Astrocyte (in vitro differentiated cells and primary cell): ENCODE measurements at regions not wholly inside any gene's neighbourhood (a gene's known extent, or its start where the extent isn't known, plus 50 kb on each side); places are given as distances from the start of the nearest gene placed in this dataset.

Source experiments
- DNase-seq: peaks from one replicate; pipeline ENCODE4 v3.0.0-alpha.2; 2010; ENCODE audit warnings: low read depth
- FAIRE-seq: peaks from 2 replicates; lab custom pipeline; 2011; peaks lifted over from hg19 to GRCh38; lab: Jason Lieb, UNC
- H2AFZ ChIP-seq: 2 replicates; pipeline ENCODE4 v1.6.0; 2012; ENCODE audit warnings: low read depth, low read length, inconsistent platforms
- H3K27ac ChIP-seq: 2 replicates; pipeline ENCODE4 v1.5.1; 2011; ENCODE audit warnings: low read depth, low read length, inconsistent platforms
- H3K27me3 ChIP-seq: 2 replicates; pipeline ENCODE4 v1.6.0; 2011; ENCODE audit warnings: low read length, inconsistent platforms; ENCODE audit not compliant: insufficient read depth
- H3K36me3 ChIP-seq: 2 replicates; pipeline ENCODE4 v1.5.1; 2011; ENCODE audit warnings: low read length, inconsistent platforms; ENCODE audit not compliant: insufficient read depth
- H3K4me1 ChIP-seq: 2 replicates; pipeline ENCODE4 v1.5.1; 2011; ENCODE audit warnings: low read length, inconsistent platforms; ENCODE audit not compliant: insufficient read depth
- H3K4me2 ChIP-seq: 2 replicates; pipeline ENCODE4 v1.6.0; 2012; ENCODE audit warnings: low read length, inconsistent platforms
- H3K4me3 ChIP-seq: 2 replicates; pipeline ENCODE4 v1.5.1; 2011; ENCODE audit warnings: low read depth, mild to moderate bottlenecking, low read length, inconsistent platforms; ENCODE audit not compliant: insufficient read depth
- H3K79me2 ChIP-seq: 2 replicates; pipeline ENCODE4 v1.6.0; 2012; ENCODE audit warnings: mild to moderate bottlenecking, low read length, inconsistent platforms; ENCODE audit not compliant: insufficient read depth
- H3K9ac ChIP-seq: 2 replicates; pipeline ENCODE4 v1.6.0; 2012; ENCODE audit warnings: mild to moderate bottlenecking, low read length, inconsistent platforms
- H3K9me3 ChIP-seq: 2 replicates; pipeline ENCODE4 v1.5.1; 2012; ENCODE audit warnings: low read depth, mild to moderate bottlenecking, low read length, inconsistent platforms; ENCODE audit not compliant: insufficient read depth
- H4K20me1 ChIP-seq: 2 replicates; pipeline ENCODE4 v1.6.0; 2012; ENCODE audit warnings: low read length, inconsistent platforms; ENCODE audit not compliant: insufficient read depth
- H3K27ac Mint-ChIP-seq: one replicate; pipeline ENCODE4 v1.8.0; 2021; ENCODE audit warnings: mild to moderate bottlenecking, mixed read lengths; ENCODE audit not compliant: unreplicated experiment
- H3K27me3 Mint-ChIP-seq: one replicate; pipeline ENCODE4 v1.8.0; 2021; ENCODE audit warnings: low read depth, mixed read lengths; ENCODE audit not compliant: unreplicated experiment
- H3K36me3 Mint-ChIP-seq: one replicate; pipeline ENCODE4 v1.8.0; 2021; ENCODE audit warnings: low read depth, mixed read lengths; ENCODE audit not compliant: unreplicated experiment
- H3K4me1 Mint-ChIP-seq: one replicate; pipeline ENCODE4 v1.8.0; 2021; ENCODE audit warnings: low read depth, mixed read lengths; ENCODE audit not compliant: unreplicated experiment
- H3K4me3 Mint-ChIP-seq: one replicate; pipeline ENCODE4 v1.8.0; 2021; ENCODE audit warnings: mild to moderate bottlenecking, moderate library complexity, mixed read lengths; ENCODE audit not compliant: unreplicated experiment
- H3K9me3 Mint-ChIP-seq: one replicate; pipeline ENCODE4 v1.8.0; 2021; ENCODE audit warnings: mild to moderate bottlenecking, mixed read lengths; ENCODE audit not compliant: unreplicated experiment
- CTCF ChIP-seq: IDR thresholded peaks from 2 replicates; pipeline ENCODE4 v1.5.1; 2011; ENCODE audit warnings: low read depth, mild to moderate bottlenecking, inconsistent platforms, low read length, moderate library complexity; ENCODE audit not compliant: insufficient read depth
- EZH2 ChIP-seq: IDR thresholded peaks from 2 replicates; pipeline ENCODE4 v1.6.1; 2012; ENCODE audit warnings: mild to moderate bottlenecking, low read length, inconsistent platforms; ENCODE audit not compliant: insufficient read depth

GRCh38 chr2:48183991-48184390 lies 130.5 kb upstream of the FOXN2 start:
- no peaks in the 10 kb centered on the region for H3K4me1 ChIP-seq
- Mint-ChIP-seq H3K36me3 (peaks cover 2% of the 10 kb centered on the region), H3K9me3 (no peaks in the 10 kb centered on the region), H3K27me3 (no peaks in the 10 kb centered on the region), H3K4me3 (no peak overlapping the region), H3K4me1 (no peaks in the 10 kb centered on the region), H3K27ac (no peak overlapping the region)
- no peaks in the 10 kb centered on the region for H3K79me2 ChIP-seq
- no peak overlapping the region for H2AFZ ChIP-seq
- no peak overlapping the region for H3K9ac ChIP-seq
- H3K27me3 ChIP-seq, result no peaks in the 10 kb centered on the region
- DNase-seq, result no peak
- H3K27ac ChIP-seq, result no peak overlapping the region
- no peak overlapping the region for H3K4me2 ChIP-seq
- H3K4me3 ChIP-seq, result no peak overlapping the region
- FAIRE-seq, result no peak
- H3K36me3 ChIP-seq, result no peaks in the 10 kb centered on the region
- H4K20me1 ChIP-seq, result no peaks in the 10 kb centered on the region
- TF ChIP-seq EZH2 (no peak), CTCF (no peak)
- H3K9me3 ChIP-seq, result no peaks in the 10 kb centered on the region

GRCh38 chr2:48187503-48187902 lies 127.0 kb upstream of the FOXN2 start:
- DNase-seq (no peak), FAIRE-seq (no peak)
- no peaks in the 10 kb centered on the region for H3K4me1 Mint-ChIP-seq
- no peak overlapping the region for H3K27ac Mint-ChIP-seq
- Histone ChIP-seq H4K20me1 (no peaks in the 10 kb centered on the region), H3K9ac (no peak overlapping the region), H3K79me2 (no peaks in the 10 kb centered on the region), H3K4me1 (no peaks in the 10 kb centered on the region), H3K4me3 (no peak overlapping the region), H3K36me3 (no peaks in the 10 kb centered on the region), H2AFZ (no peak overlapping the region), H3K4me2 (no peak overlapping the region), H3K27me3 (no peaks in the 10 kb centered on the region), H3K27ac (no peak overlapping the region), H3K9me3 (no peaks in the 10 kb centered on the region)
- no peaks in the 10 kb centered on the region for H3K27me3 Mint-ChIP-seq
- H3K9me3 Mint-ChIP-seq, result no peaks in the 10 kb centered on the region
- H3K4me3 Mint-ChIP-seq, result no peak overlapping the region
- H3K36me3 Mint-ChIP-seq, result peaks cover 2% of the 10 kb centered on the region
- TF ChIP-seq EZH2 (no peak), CTCF (no peak)

GRCh38 chr2:48189552-48190228 lies 124.8 kb upstream of the FOXN2 start:
- peaks cover 4% of the 10 kb centered on the region for H3K27me3 Mint-ChIP-seq
- FAIRE-seq, result no peak
- H3K27ac Mint-ChIP-seq, result no peak overlapping the region
- H3K36me3 Mint-ChIP-seq, result no peaks in the 10 kb centered on the region
- H2AFZ ChIP-seq, result no peak overlapping the region
- H3K4me2 ChIP-seq, result no peak overlapping the region
- no peak overlapping the region for H3K9ac ChIP-seq
- H3K27ac ChIP-seq, result no peak overlapping the region
- H3K4me3 ChIP-seq, result no peak overlapping the region
- H3K9me3 Mint-ChIP-seq, result no peaks in the 10 kb centered on the region
- H3K4me1 Mint-ChIP-seq, result no peaks in the 10 kb centered on the region
- TF ChIP-seq EZH2 (no peak), CTCF (no peak)
- no peak overlapping the region for H3K4me3 Mint-ChIP-seq
- no peaks in the 10 kb centered on the region for H4K20me1 ChIP-seq
- no peaks in the 10 kb centered on the region for H3K36me3 ChIP-seq
- no peaks in the 10 kb centered on the region for H3K79me2 ChIP-seq
- no peaks in the 10 kb centered on the region for H3K27me3 ChIP-seq
- no peaks in the 10 kb centered on the region for H3K9me3 ChIP-seq
- no peak for DNase-seq
- H3K4me1 ChIP-seq, result no peaks in the 10 kb centered on the region
